HG03521 (cell line): ENCODE measurements at regions not wholly inside any gene's neighbourhood (a gene's known extent, or its start where the extent isn't known, plus 50 kb on each side); places are given as distances from the start of the nearest gene placed in this dataset.
"Not testable (repeated sequence)": the region's sequence is repeated elsewhere in the genome, so short reads cannot be mapped to it uniquely, and the experiment has no call there.

Source experiments
- ATAC-seq: cut with Tn5 transposase; IDR thresholded peaks from one replicate; pipeline ENCODE4 v1.9.1; 2021; ENCODE audit warnings: mild to moderate bottlenecking, moderate library complexity; ENCODE audit not compliant: unreplicated experiment

DNA sequence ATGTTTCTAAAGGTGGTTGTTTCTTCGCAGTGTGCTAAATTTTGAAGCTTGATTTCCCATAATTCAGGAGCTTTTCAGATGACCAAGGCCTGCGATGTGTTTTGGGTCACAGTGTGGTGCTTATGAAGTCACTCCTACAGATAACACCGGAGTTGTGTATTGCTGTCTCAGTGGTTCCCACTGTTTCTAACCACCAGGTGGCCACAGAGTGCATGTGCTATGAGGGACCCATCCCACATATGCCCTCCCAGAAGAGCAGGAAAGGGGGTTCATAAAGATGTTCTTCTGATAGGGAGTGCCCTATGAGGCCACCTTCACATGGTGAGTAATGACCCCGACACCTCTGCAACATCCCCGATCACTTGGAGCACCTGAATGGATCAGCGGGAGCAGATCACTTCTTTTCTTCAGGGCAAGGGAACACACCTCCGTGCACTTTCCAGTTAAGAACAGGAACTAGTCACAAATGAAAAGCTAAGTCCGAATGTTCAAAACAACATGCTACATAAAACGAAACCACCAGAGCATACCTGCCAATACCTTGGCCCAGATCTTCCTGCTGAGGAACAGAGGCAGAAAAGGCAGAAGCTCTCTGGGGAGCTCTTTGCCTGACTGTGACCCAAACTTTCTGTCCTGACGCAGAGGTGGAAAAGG, 262.1 kb downstream of the FAM72C start:
- not testable (repeated sequence) for ATAC-seq

GRCh38 chr1:143702739-143703138, 269.0 kb downstream of the FAM72C start:
- ATAC-seq = not testable (repeated sequence)

- no peak for ATAC-seq
These were observed 272.1 kb downstream of the FAM72C start for GRCh38 chr1:143699731-143700130.

- no peak for ATAC-seq
These were observed 272.7 kb downstream of the FAM72C start for GRCh38 chr1:143699115-143699514.

- ATAC-seq = no peak
These were observed 273.8 kb downstream of the FAM72C start for GRCh38 chr1:143698016-143698415.

DNA sequence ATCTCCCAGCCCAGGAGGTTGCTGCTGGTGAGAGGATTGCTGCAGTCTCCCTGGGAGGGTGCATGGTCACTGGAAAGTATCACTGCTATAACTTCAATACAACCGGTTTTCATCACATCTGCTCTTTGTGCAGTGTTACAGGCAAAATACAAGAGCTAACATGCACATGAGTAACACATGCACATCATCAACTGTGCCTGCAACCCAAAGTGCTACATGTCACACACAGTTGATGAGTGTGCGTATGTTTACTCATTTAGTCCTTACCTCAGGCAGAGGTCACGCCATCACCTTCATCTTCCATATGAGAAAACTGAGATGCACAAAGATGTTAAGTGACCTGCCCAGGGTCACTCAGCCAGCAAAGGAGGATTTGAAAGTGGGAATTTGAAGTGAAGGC, 277.7 kb downstream of the FAM72C start:
- ATAC-seq = no peak

DNA sequence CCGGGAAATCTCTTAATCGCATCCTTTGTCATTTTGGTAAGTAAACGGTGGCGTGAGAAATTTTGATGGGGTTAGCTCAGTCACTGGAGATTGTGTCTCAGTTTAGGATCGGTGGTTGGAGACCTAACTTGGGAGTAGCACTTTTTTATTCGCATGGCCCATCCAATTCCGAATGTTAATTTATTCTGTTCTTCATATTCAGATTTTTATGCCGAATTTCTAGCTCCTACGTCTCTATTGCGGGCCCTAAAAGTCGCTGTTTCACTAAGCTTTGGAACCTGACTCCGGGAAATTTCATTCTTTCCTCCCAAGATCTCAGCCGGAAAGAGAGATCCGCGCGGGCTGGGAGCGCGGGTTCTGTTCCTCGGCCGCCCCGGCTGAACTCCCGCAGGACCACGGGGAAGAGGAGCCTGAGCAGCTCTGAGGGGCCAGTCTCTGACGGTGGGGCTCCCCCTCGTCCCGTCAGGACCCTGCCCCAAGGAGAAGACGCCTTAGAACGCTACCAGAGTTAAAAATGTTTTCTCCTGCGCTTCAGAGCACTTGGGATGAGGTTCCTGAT, 279.7 kb downstream of the FAM72C start:
- no peak for ATAC-seq

DNA sequence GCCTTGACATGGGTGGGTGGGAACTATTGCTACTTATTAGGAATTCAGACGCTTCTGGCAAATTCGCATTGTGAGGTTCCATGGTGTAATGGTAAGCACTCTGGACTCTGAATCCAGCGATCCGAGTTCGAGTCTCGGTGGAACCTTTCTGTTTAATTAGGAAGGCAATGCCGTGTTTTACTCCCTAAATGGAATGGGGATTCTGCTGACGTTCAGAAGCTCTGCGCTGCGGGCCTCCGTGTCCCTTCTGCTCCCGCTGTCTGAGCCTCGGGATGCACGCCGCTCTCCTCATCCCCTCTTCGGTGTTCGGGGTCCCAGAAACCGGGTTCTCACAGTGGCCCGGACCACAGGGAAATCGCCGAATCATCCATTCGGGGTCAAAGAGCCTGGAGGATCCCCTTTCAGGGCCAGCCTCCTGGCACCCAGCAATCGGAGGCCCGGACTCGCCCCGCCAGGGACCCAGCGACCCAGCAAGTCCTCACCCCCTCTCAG, 280.3 kb downstream of the FAM72C start:
- ATAC-seq = no peak

DNA sequence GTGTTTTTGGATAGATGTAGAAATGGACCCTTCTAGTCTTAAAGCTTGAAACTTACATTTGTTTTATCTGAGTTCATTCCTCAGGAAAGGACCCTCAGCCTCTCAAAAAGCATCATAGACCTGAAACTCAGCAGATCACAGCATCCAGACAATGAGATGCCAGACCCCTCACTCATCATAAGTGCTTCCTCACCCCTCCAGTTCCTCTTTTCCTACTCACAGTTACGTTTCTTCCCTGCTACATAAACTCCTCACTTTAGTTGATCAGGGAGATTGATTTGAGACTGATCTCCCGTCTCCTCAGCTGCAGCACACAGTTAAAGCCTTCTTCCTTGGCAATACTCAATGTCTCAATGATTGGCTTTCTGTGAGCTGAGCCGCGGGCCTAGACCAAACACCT, 282.0 kb downstream of the FAM72C start:
- ATAC-seq = no peak

GRCh38 chr1:143680304-143680703, 291.5 kb downstream of the FAM72C start:
- no peak for ATAC-seq

DNA sequence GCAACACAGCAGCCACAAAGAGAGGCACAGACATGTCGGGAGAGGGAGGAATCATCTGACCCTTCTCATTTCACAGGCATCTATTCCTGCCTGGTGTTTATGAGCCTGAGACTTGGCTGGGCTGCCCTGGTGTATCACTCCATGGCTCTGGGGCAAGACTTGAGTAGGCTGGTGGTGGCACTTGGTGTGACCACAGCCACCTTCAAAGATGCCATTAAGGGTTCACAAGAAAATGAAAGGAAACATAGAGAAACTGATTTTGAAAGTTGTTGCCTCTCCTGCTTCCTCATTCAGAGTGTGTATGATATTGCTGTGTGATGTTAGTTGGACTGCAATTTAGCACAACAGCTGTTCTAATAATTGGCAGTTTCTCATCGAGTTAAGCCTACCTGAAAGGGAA, 298.8 kb downstream of the FAM72C start:
- no peak for ATAC-seq

GRCh38 chr1:143667730-143668129, 304.1 kb downstream of the FAM72C start:
- no peak for ATAC-seq

DNA sequence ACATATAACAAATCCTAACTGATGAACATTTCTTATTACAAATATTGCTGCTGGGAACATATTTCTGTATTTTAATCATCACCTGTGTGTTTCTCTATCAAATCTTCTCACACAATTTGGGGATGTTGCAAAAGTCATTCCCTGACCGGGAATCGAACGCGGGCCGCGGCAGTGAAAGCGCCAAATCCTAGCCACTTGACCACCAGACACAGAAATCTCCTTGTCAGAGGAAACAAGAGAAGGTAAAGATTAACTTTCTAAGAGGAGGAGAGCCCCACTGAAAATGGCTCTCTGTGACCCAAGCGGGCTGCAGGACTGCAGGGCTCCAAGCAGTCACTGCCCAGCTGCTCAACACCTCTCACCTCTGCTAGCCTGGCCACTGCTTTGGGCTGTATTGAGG, 304.9 kb downstream of the FAM72C start:
- no peak for ATAC-seq

DNA sequence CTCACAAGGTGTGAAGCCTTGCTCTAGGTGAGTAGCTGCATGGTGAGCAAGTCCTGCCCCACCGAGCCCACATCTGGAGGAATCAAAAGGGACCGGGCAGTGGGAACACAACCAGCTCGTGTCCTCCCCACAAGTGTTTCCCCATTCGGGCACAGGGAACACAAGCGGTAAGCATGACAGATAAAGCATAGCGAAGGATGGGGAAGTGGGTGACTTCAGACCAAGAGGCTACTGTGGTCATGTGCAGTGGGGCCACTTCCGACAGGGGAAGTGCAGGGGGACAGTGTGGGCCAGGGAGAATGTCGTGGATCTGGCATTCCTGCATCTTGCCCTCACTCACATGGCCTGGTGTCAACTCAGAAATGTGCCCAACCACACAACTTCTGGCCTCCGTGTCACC, 306.2 kb downstream of the FAM72C start:
- ATAC-seq = no peak

GRCh38 chr1:143663056-143663455, 308.7 kb downstream of the FAM72C start:
- not testable (repeated sequence) for ATAC-seq

DNA sequence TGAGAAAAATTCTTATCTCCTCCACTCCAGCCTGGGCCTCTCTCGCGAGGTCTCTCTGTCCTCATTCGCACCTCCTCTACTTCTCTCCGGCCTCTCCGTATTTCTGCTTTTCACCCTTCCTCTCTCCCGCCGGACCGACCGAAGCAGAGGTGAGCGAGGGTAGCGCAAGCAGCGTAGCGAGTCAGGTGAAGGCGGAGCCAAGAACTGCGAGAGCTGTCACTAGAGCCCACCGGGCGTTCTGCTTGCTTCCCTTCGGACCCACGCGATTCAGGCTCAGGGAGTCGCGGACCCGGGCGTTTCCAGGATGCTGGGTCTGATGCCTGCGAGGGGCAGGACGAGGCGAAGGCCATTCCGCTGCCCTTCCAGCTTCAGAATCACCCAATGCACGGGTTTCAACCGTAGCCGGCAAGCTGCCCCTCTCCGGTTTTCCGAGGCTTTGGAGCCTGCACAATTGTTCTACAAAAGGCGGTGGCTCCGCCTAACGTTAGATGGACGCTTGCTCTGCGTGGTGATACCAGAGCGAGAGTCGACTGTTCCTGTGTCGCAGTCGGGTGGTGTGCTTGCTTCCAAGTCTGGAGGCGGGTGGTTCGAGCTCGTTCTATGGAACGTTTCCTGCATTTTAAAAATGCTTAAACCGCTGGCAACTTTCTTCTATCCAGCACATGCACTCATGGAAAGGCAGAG, 310.2 kb downstream of the FAM72C start:
- ATAC-seq = no peak

- ATAC-seq = no peak
These were observed 311.3 kb downstream of the FAM72C start for GRCh38 chr1:143660354-143660941.

DNA sequence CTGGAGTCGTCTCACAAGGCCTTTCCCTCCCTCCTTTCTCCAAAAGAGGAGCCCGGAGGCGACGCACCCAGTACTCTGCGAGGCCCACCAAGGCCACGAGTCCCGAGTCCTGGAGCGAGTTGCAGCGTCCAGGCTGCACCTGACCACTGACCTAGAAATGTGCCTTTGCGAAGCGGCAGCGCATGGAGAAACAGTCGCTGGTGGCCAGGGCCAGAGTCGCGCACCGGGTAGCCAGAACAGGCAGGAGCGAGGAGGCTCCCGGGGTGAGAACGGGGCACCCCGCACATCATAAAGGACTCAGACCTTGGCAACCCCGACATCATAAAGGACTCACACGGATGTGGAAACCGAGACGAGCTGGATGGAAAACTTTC, 318.4 kb downstream of the FAM72C start:
- ATAC-seq = no peak

- ATAC-seq = no peak
These were observed 318.9 kb downstream of the FAM72C start for GRCh38 chr1:143652744-143653428.

DNA sequence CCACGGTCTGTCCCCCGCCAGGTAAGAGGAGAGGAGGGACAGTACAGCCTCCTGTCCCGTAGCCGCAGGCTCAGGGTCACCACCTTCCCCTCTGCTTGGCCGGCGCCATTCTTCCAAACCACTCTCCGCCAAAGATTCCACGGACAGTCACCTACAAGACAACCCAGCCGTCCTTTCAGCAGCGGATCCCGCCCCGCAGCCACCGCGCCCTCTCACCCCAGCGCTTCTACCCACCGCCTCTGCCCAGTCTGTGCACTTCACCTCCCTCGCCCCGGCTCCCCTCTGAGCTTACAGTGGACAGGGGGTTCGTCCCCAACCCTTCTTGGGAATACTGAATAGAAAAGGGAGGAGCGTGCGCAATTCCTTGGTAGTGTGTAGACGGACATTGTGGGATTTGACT, 319.6 kb downstream of the FAM72C start:
- no peak for ATAC-seq

- no peak for ATAC-seq
These were observed 320.3 kb downstream of the FAM72C start for GRCh38 chr1:143651350-143651992.
